Duodenal mucosa (tissue), 2 donors: ENCODE measurements at regions not wholly inside any gene's neighbourhood (a gene's known extent, or its start where the extent isn't known, plus 50 kb on each side); places are given as distances from the start of the nearest gene placed in this dataset.

Experiments
- H3K27ac ChIP-seq: one replicate; pipeline ENCODE4 v1.7.0; 2013; ENCODE audit warnings: low read depth, low read length
- H3K27me3 ChIP-seq, 2 donors: one replicate each; pipeline ENCODE4 v1.7.0; 2013; ENCODE audit warnings: low read length in 2 of 2, control low read depth in 1 of 2; ENCODE audit not compliant: insufficient read depth in 2 of 2, control insufficient read depth in 1 of 2
- H3K36me3 ChIP-seq, 2 donors: one replicate each; pipeline ENCODE4 v1.7.0; 2013; ENCODE audit warnings: low read length in 2 of 2, control low read depth in 1 of 2; ENCODE audit not compliant: insufficient read depth in 2 of 2, control insufficient read depth in 1 of 2
- H3K4me1 ChIP-seq, 2 donors: one replicate each; pipeline ENCODE4 v1.7.0; 2013; ENCODE audit warnings: low read length in 2 of 2, control low read depth in 1 of 2; ENCODE audit not compliant: insufficient read depth in 2 of 2, control insufficient read depth in 1 of 2
- H3K4me3 ChIP-seq, 2 donors: one replicate each; pipeline ENCODE4 v1.7.0; 2013; ENCODE audit warnings: low read length in 2 of 2, low read depth in 1 of 2
- H3K9ac ChIP-seq, 2 donors: one replicate each; pipeline ENCODE4 v1.7.0; 2013; ENCODE audit warnings: low read length in 2 of 2, low read depth in 1 of 2
- H3K9me3 ChIP-seq, 2 donors: one replicate each; pipeline ENCODE4 v1.7.0; 2013; ENCODE audit warnings: low read length in 2 of 2, control low read depth in 1 of 2; ENCODE audit not compliant: control insufficient read depth in 1 of 2

- Histone ChIP-seq H3K27ac (no peak overlapping the region), H3K9me3 (no peaks in the 10 kb centered on the region), H3K27me3 (no peaks in the 10 kb centered on the region), H3K36me3 (no peaks in the 10 kb centered on the region), H3K9ac (no peak overlapping the region), H3K4me3 (no peak overlapping the region), H3K4me1 (no peaks in the 10 kb centered on the region)
Observed at GRCh38 chr1:194318790-194319280, 1132.4 kb upstream of the B3GALT2 start.

GRCh38 chr1:194309697-194310096, 1123.3 kb upstream of the B3GALT2 start:
- Histone ChIP-seq H3K9me3 (no peaks in the 10 kb centered on the region), H3K27me3 (no peaks in the 10 kb centered on the region), H3K4me1 (no peaks in the 10 kb centered on the region), H3K36me3 (no peaks in the 10 kb centered on the region), H3K27ac (no peak overlapping the region), H3K4me3 (no peak overlapping the region), H3K9ac (no peak overlapping the region)

- no peaks in the 10 kb centered on the region for H3K9me3 ChIP-seq
- no peaks in the 10 kb centered on the region for H3K27me3 ChIP-seq
- no peak overlapping the region for H3K27ac ChIP-seq
- no peaks in the 10 kb centered on the region for H3K4me1 ChIP-seq
- no peak overlapping the region for H3K9ac ChIP-seq
- no peaks in the 10 kb centered on the region for H3K36me3 ChIP-seq
- no peak overlapping the region for H3K4me3 ChIP-seq
Observed at GRCh38 chr1:194309269-194309668, 1122.9 kb upstream of the B3GALT2 start.

- Histone ChIP-seq H3K27ac (no peak overlapping the region), H3K9ac (no peak overlapping the region), H3K27me3 (no peaks in the 10 kb centered on the region), H3K9me3 (no peaks in the 10 kb centered on the region), H3K4me3 (no peak overlapping the region), H3K4me1 (no peaks in the 10 kb centered on the region), H3K36me3 (no peaks in the 10 kb centered on the region)
Observed at GRCh38 chr1:194300776-194301175, 1114.4 kb upstream of the B3GALT2 start.

- no peak overlapping the region for H3K4me3 ChIP-seq
- H3K27me3 ChIP-seq = no peaks in the 10 kb centered on the region
- no peaks in the 10 kb centered on the region for H3K4me1 ChIP-seq
- no peaks in the 10 kb centered on the region for H3K36me3 ChIP-seq
- H3K27ac ChIP-seq = no peak overlapping the region
- H3K9me3 ChIP-seq = no peaks in the 10 kb centered on the region
- H3K9ac ChIP-seq = no peak overlapping the region
Observed at GRCh38 chr1:194300340-194300739, 1113.9 kb upstream of the B3GALT2 start.

- H3K9me3 ChIP-seq = no peaks in the 10 kb centered on the region
- H3K4me1 ChIP-seq = no peaks in the 10 kb centered on the region
- H3K4me3 ChIP-seq = no peak overlapping the region
- no peaks in the 10 kb centered on the region for H3K36me3 ChIP-seq
- H3K27ac ChIP-seq = no peak overlapping the region
- H3K27me3 ChIP-seq = no peaks in the 10 kb centered on the region
- H3K9ac ChIP-seq = no peak overlapping the region
Observed at GRCh38 chr1:194298007-194298598, 1111.7 kb upstream of the B3GALT2 start.

GRCh38 chr1:194297094-194297493, 1110.7 kb upstream of the B3GALT2 start:
- H3K9me3 ChIP-seq = no peaks in the 10 kb centered on the region
- H3K9ac ChIP-seq = no peak overlapping the region
- H3K27ac ChIP-seq = no peak overlapping the region
- H3K27me3 ChIP-seq = no peaks in the 10 kb centered on the region
- H3K4me3 ChIP-seq = no peak overlapping the region
- H3K4me1 ChIP-seq = no peaks in the 10 kb centered on the region
- no peaks in the 10 kb centered on the region for H3K36me3 ChIP-seq

- no peak overlapping the region for H3K27ac ChIP-seq
- no peak overlapping the region for H3K9ac ChIP-seq
- H3K36me3 ChIP-seq = no peaks in the 10 kb centered on the region
- no peaks in the 10 kb centered on the region for H3K27me3 ChIP-seq
- no peaks in the 10 kb centered on the region for H3K4me1 ChIP-seq
- H3K4me3 ChIP-seq = no peak overlapping the region
- no peaks in the 10 kb centered on the region for H3K9me3 ChIP-seq
Observed at GRCh38 chr1:194296201-194296600, 1109.8 kb upstream of the B3GALT2 start.

GRCh38 chr1:194295685-194296084, 1109.3 kb upstream of the B3GALT2 start:
- no peaks in the 10 kb centered on the region for H3K27me3 ChIP-seq

GRCh38 chr1:194293851-194294405, 1107.5 kb upstream of the B3GALT2 start:
- Histone ChIP-seq H3K9ac (no peak overlapping the region), H3K4me3 (no peak overlapping the region), H3K27me3 (no peaks in the 10 kb centered on the region), H3K9me3 (no peaks in the 10 kb centered on the region), H3K4me1 (no peaks in the 10 kb centered on the region), H3K36me3 (no peaks in the 10 kb centered on the region), H3K27ac (no peak overlapping the region)

More at GRCh38 chr1:194295685-194296084, 1109.3 kb upstream of the B3GALT2 start:
- no peaks in the 10 kb centered on the region for H3K36me3 ChIP-seq
- no peaks in the 10 kb centered on the region for H3K4me1 ChIP-seq
- no peak overlapping the region for H3K27ac ChIP-seq
- no peak overlapping the region for H3K4me3 ChIP-seq
- no peaks in the 10 kb centered on the region for H3K9me3 ChIP-seq
- no peak overlapping the region for H3K9ac ChIP-seq
